SU-DHL-6 (cell line): ENCODE measurements at regions not wholly inside any gene's neighbourhood (a gene's known extent, or its start where the extent isn't known, plus 50 kb on each side); places are given as distances from the start of the nearest gene placed in this dataset.

Source experiments
- H2AFZ ChIP-seq: fragments of 200-600 bp; sonication (generic); 2 replicates; pipeline ENCODE4 v1.6.1; 2014; ENCODE audit warnings: low read depth, mild to moderate bottlenecking, moderate library complexity, mixed read lengths, antibody characterized with exemption, low read length; ENCODE audit not compliant: severe bottlenecking
- H3F3A ChIP-seq: fragments of 200-600 bp; shearing (Covaris generic); 2 replicates; pipeline ENCODE4 v1.6.0; 2016; ENCODE audit warnings: antibody characterized with exemption, mild to moderate bottlenecking; ENCODE audit not compliant: insufficient read depth
- H3K27ac ChIP-seq: fragments of 200-600 bp; sonication (generic); 2 replicates; pipeline ENCODE4 v1.5.1; 2016; ENCODE audit warnings: low read depth, mild to moderate bottlenecking, low read length, moderate library complexity, mixed read lengths
- H3K27me3 ChIP-seq: fragments of 200-600 bp; sonication (generic), shearing (Covaris generic); 2 replicates; pipeline ENCODE4 v1.6.0; 2014; ENCODE audit warnings: mild to moderate bottlenecking, low read length
- H3K36me3 ChIP-seq: fragments of 200-600 bp; sonication (generic); 2 replicates; pipeline ENCODE4 v1.6.1; 2014; ENCODE audit warnings: mild to moderate bottlenecking, low read length, mixed read lengths
- H3K4me2 ChIP-seq: fragments of 300-600, 200-600 bp; shearing (Covaris generic), sonication (generic); 2 replicates; pipeline ENCODE4 v1.6.0; 2014; ENCODE audit warnings: low read length, low read depth, mild to moderate bottlenecking; ENCODE audit not compliant: poor library complexity, severe bottlenecking
- H3K4me3 ChIP-seq: fragments of 200-600 bp; sonication (generic); 2 replicates; pipeline ENCODE4 v1.5.1; 2014; ENCODE audit warnings: antibody characterized with exemption, low read length, mild to moderate bottlenecking, mixed read lengths; ENCODE audit not compliant: insufficient read depth, poor library complexity, severe bottlenecking
- H3K79me2 ChIP-seq: fragments of 200-600 bp; sonication (generic); 2 replicates; pipeline ENCODE4 v1.6.1; 2014; ENCODE audit warnings: mild to moderate bottlenecking, low read length, moderate library complexity; ENCODE audit not compliant: insufficient read depth
- H3K9ac ChIP-seq: fragments of 200-600 bp; sonication (generic); 2 replicates; pipeline ENCODE4 v1.7.0; 2014; ENCODE audit warnings: mild to moderate bottlenecking, low read length
- H3K9me2 ChIP-seq: fragments of 200-600 bp; sonication (generic); replicated peaks from 2 replicates; pipeline ENCODE4 v1.6.1; 2014; ENCODE audit warnings: low read length; ENCODE audit not compliant: insufficient read depth
- H3K9me3 ChIP-seq: fragments of 200-600 bp; sonication (generic); 2 replicates; pipeline ENCODE4 v1.6.1; 2014; ENCODE audit warnings: low read length, mixed read lengths; ENCODE audit not compliant: insufficient read depth
- H4K20me1 ChIP-seq: fragments of 200-600 bp; sonication (generic); 2 replicates; pipeline ENCODE4 v1.6.1; 2014; ENCODE audit warnings: low read depth, mild to moderate bottlenecking, antibody characterized with exemption, low read length, moderate library complexity, mixed read lengths
- EZH2phosphoT487 ChIP-seq: fragments of 200-600 bp; sonication (generic), shearing (Covaris generic); conservative IDR thresholded peaks from 2 replicates; pipeline ENCODE4 v1.6.1; 2018; ENCODE audit warnings: mild to moderate bottlenecking, antibody characterized with exemption, low read length, moderate library complexity, mixed read lengths
- TF ChIP-seq, protein P1 (sequence below): fragments of 200-600 bp; sonication (generic); IDR thresholded peaks from one replicate; pipeline ENCODE4 v1.5.1; 2017; ENCODE audit warnings: antibody characterized with exemption, mild to moderate bottlenecking, low read length, moderate library complexity; ENCODE audit not compliant: insufficient read depth, poor library complexity, severe bottlenecking

DNA sequence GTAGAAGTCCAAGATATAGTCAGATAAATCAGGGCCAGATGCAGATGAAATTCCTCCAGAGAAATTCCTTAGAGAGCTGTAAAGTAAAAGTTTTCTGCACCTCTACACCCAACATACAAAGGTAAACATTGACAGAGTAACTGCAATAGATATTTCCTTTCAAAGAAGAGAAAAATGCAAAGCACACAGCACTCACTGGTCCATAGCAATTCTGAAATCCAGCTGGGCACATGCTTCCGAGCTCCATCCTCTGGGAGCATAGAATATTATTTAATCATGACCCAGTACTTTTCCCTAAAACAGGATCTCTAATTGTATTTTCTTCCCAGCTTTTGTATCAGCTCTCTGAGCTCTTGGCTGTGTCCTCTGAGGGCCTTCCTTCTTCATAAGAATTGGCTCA lies 239.5 kb upstream of the IRX3 start:
- no peaks in the 10 kb centered on the region for H3F3A ChIP-seq
- H3K9ac ChIP-seq, result no peak overlapping the region
- H3K4me3 ChIP-seq, result no peak overlapping the region
- no peak overlapping the region for H3K4me2 ChIP-seq
- no peaks in the 10 kb centered on the region for H3K79me2 ChIP-seq
- no peaks in the 10 kb centered on the region for H3K36me3 ChIP-seq
- TF ChIP-seq, protein P1, sequence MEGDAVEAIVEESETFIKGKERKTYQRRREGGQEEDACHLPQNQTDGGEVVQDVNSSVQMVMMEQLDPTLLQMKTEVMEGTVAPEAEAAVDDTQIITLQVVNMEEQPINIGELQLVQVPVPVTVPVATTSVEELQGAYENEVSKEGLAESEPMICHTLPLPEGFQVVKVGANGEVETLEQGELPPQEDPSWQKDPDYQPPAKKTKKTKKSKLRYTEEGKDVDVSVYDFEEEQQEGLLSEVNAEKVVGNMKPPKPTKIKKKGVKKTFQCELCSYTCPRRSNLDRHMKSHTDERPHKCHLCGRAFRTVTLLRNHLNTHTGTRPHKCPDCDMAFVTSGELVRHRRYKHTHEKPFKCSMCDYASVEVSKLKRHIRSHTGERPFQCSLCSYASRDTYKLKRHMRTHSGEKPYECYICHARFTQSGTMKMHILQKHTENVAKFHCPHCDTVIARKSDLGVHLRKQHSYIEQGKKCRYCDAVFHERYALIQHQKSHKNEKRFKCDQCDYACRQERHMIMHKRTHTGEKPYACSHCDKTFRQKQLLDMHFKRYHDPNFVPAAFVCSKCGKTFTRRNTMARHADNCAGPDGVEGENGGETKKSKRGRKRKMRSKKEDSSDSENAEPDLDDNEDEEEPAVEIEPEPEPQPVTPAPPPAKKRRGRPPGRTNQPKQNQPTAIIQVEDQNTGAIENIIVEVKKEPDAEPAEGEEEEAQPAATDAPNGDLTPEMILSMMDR, result no peak
- TF ChIP-seq EZH2phosphoT487, result no peak
- no peaks in the 10 kb centered on the region for H3K9me3 ChIP-seq
- no peaks in the 10 kb centered on the region for H3K9me2 ChIP-seq
- H3K27ac ChIP-seq, result no peak overlapping the region
- H2AFZ ChIP-seq, result no peak overlapping the region
- no peaks in the 10 kb centered on the region for H4K20me1 ChIP-seq
- no peaks in the 10 kb centered on the region; the same call in 1 of the 2 replicates for H3K27me3 ChIP-seq

DNA sequence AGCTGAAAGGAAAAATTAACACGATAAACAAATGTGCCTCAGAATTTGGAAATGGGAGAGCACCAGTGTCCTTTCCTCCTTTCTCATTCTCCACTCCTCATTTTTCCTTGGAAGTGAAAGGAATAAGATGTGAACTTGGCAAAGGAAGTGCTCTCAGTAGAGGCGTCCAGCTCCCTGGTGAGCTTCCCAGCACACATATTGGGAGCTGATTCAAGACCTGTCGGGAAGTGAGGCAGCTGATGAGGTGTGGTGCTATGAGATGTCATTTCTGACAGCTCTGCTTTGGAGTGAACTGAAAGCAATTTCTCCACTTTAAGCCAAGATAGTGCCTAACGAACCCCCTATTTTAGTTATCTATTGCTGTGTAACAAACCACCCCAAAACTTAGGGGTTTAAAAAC lies 238.5 kb upstream of the IRX3 start:
- no peaks in the 10 kb centered on the region; the same call in 1 of the 2 replicates for H3K27me3 ChIP-seq
- no peak overlapping the region for H3K27ac ChIP-seq
- no peaks in the 10 kb centered on the region for H3K9me3 ChIP-seq
- TF ChIP-seq EZH2phosphoT487, result no peak
- TF ChIP-seq, protein P1, result no peak
- H3F3A ChIP-seq, result no peaks in the 10 kb centered on the region
- H3K79me2 ChIP-seq, result no peaks in the 10 kb centered on the region
- no peak overlapping the region for H3K9ac ChIP-seq
- H2AFZ ChIP-seq, result no peak overlapping the region
- H3K4me2 ChIP-seq, result no peak overlapping the region
- H3K36me3 ChIP-seq, result no peaks in the 10 kb centered on the region
- H4K20me1 ChIP-seq, result no peaks in the 10 kb centered on the region
- no peak overlapping the region for H3K4me3 ChIP-seq
- H3K9me2 ChIP-seq, result no peaks in the 10 kb centered on the region

DNA sequence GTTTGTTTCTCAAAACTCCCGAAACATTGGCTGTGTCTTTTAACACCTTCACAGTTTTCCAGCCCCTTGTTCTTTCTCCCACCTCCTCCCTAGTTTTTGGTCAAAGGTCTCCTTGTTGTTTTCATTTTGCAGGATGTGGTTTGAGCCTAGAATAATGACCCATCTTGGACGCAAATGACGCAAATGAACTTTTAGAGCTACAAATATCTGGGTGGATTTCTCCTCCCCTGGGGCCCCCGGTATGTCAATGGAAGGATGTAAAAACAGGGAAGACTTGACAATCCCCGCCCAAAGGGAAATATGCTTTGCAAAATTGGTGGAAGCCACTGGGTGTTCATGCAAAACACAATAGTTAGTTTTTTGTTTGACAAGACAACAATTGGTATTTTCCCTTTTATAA lies 236.0 kb upstream of the IRX3 start:
- H3K27me3 ChIP-seq, result no peaks in the 10 kb centered on the region; the same call in 1 of the 2 replicates
- H3K79me2 ChIP-seq, result no peaks in the 10 kb centered on the region
- H4K20me1 ChIP-seq, result no peaks in the 10 kb centered on the region
- no peaks in the 10 kb centered on the region for H3K9me3 ChIP-seq
- no peaks in the 10 kb centered on the region for H3F3A ChIP-seq
- H3K36me3 ChIP-seq, result no peaks in the 10 kb centered on the region
- no peak overlapping the region for H3K9ac ChIP-seq
- H3K4me2 ChIP-seq, result no peak overlapping the region
- H3K9me2 ChIP-seq, result no peaks in the 10 kb centered on the region
- no peak overlapping the region for H3K27ac ChIP-seq
- TF ChIP-seq, protein P1, result no peak
- TF ChIP-seq EZH2phosphoT487, result no peak
- H3K4me3 ChIP-seq, result no peak overlapping the region
- H2AFZ ChIP-seq, result no peak overlapping the region

DNA sequence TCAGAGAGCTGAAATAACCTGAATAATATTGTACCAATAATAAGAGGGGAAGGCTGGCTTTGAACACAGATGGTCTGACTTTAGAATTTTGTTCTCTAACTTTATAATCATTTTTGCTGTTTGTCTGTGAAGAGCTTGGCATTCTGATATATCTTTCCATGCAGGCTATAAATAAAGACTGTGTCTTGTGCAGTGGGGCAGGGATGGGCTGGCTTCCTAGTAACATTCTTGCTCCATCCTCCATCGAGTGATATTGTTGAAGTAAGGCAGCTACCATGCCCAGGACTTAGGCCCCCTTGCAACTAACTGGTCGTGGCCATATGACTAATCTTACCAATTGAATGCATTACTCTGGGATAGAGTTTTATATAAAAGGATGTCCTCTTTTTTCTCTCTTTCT lies 234.7 kb upstream of the IRX3 start:
- Histone ChIP-seq H3F3A (no peaks in the 10 kb centered on the region), H3K4me3 (no peak overlapping the region), H3K79me2 (no peaks in the 10 kb centered on the region), H3K4me2 (no peak overlapping the region), H3K9me2 (no peaks in the 10 kb centered on the region), H4K20me1 (no peaks in the 10 kb centered on the region), H3K36me3 (no peaks in the 10 kb centered on the region), H3K9me3 (no peaks in the 10 kb centered on the region), H3K9ac (no peak overlapping the region), H2AFZ (no peak overlapping the region), H3K27ac (no peak overlapping the region), H3K27me3 (no peaks in the 10 kb centered on the region; the same call in 1 of the 2 replicates)
- TF ChIP-seq, protein P1, result no peak
- TF ChIP-seq EZH2phosphoT487, result no peak
